ENCODE measurements at regions not wholly inside any gene's neighbourhood (a gene's known extent, or its start where the extent isn't known, plus 50 kb on each side); places are given as distances from the start of the nearest gene placed in this dataset.
"Not testable (repeated sequence)": the region's sequence is repeated elsewhere in the genome, so short reads cannot be mapped to it uniquely, and the experiment has no call there.

GRCh38 chrX:112380541-112381278 is 298.1 kb upstream of the TRPC5 start:
- DNase-seq (ENCODE audit: extremely low spot score, insufficient read length, low read depth), result no peak
- peak; percentile 36 for FAIRE-seq

- DNase-seq (ENCODE audit: extremely low spot score, insufficient read length, low read depth) (no peak), FAIRE-seq (no peak)
These were observed 294.9 kb upstream of the TRPC5 start for GRCh38 chrX:112377481-112377880.

GRCh38 chrX:112368371-112368770 is 285.8 kb upstream of the TRPC5 start:
- DNase-seq (ENCODE audit: extremely low spot score, insufficient read length, low read depth), result no peak
- no peak for FAIRE-seq

- DNase-seq (ENCODE audit: extremely low spot score, insufficient read length, low read depth) (no peak), FAIRE-seq (no peak)
These were observed 284.5 kb upstream of the TRPC5 start for GRCh38 chrX:112367065-112367464.

- FAIRE-seq (no peak), DNase-seq (ENCODE audit: extremely low spot score, insufficient read length, low read depth) (no peak)
These were observed 277.3 kb upstream of the TRPC5 start for GRCh38 chrX:112359906-112360305.

- no peak for FAIRE-seq
- DNase-seq (ENCODE audit: extremely low spot score, insufficient read length, low read depth), result no peak
These were observed 273.4 kb upstream of the TRPC5 start for GRCh38 chrX:112355931-112356330.

GRCh38 chrX:112341598-112341997 is 259.0 kb upstream of the TRPC5 start:
- DNase-seq (ENCODE audit: extremely low spot score, insufficient read length, low read depth), result no peak
- no peak for FAIRE-seq

GRCh38 chrX:112313201-112313600 is 230.6 kb upstream of the TRPC5 start:
- no peak for DNase-seq (ENCODE audit: extremely low spot score, insufficient read length, low read depth)
- FAIRE-seq, result no peak

GRCh38 chrX:112306027-112306426 is 223.5 kb upstream of the TRPC5 start:
- FAIRE-seq (no peak), DNase-seq (ENCODE audit: extremely low spot score, insufficient read length, low read depth) (no peak)

- FAIRE-seq, result no peak
- no peak for DNase-seq (ENCODE audit: extremely low spot score, insufficient read length, low read depth)
These were observed 197.4 kb upstream of the TRPC5 start for GRCh38 chrX:112279940-112280339.

- no peak for FAIRE-seq
- no peak for DNase-seq (ENCODE audit: extremely low spot score, insufficient read length, low read depth)
These were observed 188.4 kb upstream of the TRPC5 start for GRCh38 chrX:112270991-112271390.

GRCh38 chrX:112266136-112266535 is 183.6 kb upstream of the TRPC5 start:
- DNase-seq (ENCODE audit: extremely low spot score, insufficient read length, low read depth), result no peak
- FAIRE-seq, result no peak

- FAIRE-seq, result no peak
- DNase-seq (ENCODE audit: extremely low spot score, insufficient read length, low read depth), result no peak
These were observed 176.8 kb upstream of the TRPC5 start for GRCh38 chrX:112259375-112259774.

GRCh38 chrX:112254896-112255295 is 172.3 kb upstream of the TRPC5 start:
- FAIRE-seq (no peak), DNase-seq (ENCODE audit: extremely low spot score, insufficient read length, low read depth) (no peak)

- no peak for FAIRE-seq
- no peak for DNase-seq (ENCODE audit: extremely low spot score, insufficient read length, low read depth)
These were observed 165.1 kb upstream of the TRPC5 start for GRCh38 chrX:112247714-112248113.

- DNase-seq (ENCODE audit: extremely low spot score, insufficient read length, low read depth) (no peak), FAIRE-seq (no peak)
These were observed 153.0 kb upstream of the TRPC5 start for GRCh38 chrX:112235547-112235946.

- DNase-seq (ENCODE audit: extremely low spot score, insufficient read length, low read depth) (no peak), FAIRE-seq (no peak)
These were observed 150.6 kb upstream of the TRPC5 start for GRCh38 chrX:112233164-112233563.

GRCh38 chrX:112226795-112227194 is 144.2 kb upstream of the TRPC5 start:
- DNase-seq (ENCODE audit: extremely low spot score, insufficient read length, low read depth); FAIRE-seq: not testable (repeated sequence)

GRCh38 chrX:112223391-112223790 is 140.8 kb upstream of the TRPC5 start:
- no peak for DNase-seq (ENCODE audit: extremely low spot score, insufficient read length, low read depth)
- no peak for FAIRE-seq

- no peak for FAIRE-seq
- no peak for DNase-seq (ENCODE audit: extremely low spot score, insufficient read length, low read depth)
These were observed 135.8 kb upstream of the TRPC5 start for GRCh38 chrX:112218388-112218787.

- FAIRE-seq (no peak), DNase-seq (ENCODE audit: extremely low spot score, insufficient read length, low read depth) (no peak)
These were observed 128.9 kb upstream of the TRPC5 start for GRCh38 chrX:112211459-112211858.

GRCh38 chrX:112197840-112198239 is 115.3 kb upstream of the TRPC5 start:
- DNase-seq (ENCODE audit: extremely low spot score, insufficient read length, low read depth) (no peak), FAIRE-seq (no peak)

Measured in GM18507 (cell line).